OCI-LY1 (cell line): ENCODE measurements at regions not wholly inside any gene's neighbourhood (a gene's known extent, or its start where the extent isn't known, plus 50 kb on each side); places are given as distances from the start of the nearest gene placed in this dataset.

ENCODE experiments used
- H2AFZ ChIP-seq: fragments of 200-600 bp; sonication (generic), shearing (Covaris generic); 2 replicates; pipeline ENCODE4 v1.6.0; 2014; ENCODE audit warnings: antibody characterized with exemption, mild to moderate bottlenecking, low read length
- H3F3A ChIP-seq: fragments of 200-600 bp; sonication (generic), shearing (Covaris generic); 2 replicates; pipeline ENCODE4 v1.6.0; 2014; ENCODE audit warnings: mild to moderate bottlenecking, antibody characterized with exemption, low read length, moderate library complexity; ENCODE audit not compliant: insufficient read depth
- H3K27ac ChIP-seq: fragments of 200-600 bp; sonication (generic); 2 replicates; pipeline ENCODE4 v1.5.1; 2014; ENCODE audit warnings: low read length, mixed run types, mild to moderate bottlenecking, low read depth; ENCODE audit not compliant: poor library complexity, severe bottlenecking
- H3K27me3 ChIP-seq: fragments of 200-600 bp; sonication (generic); 2 replicates; pipeline ENCODE4 v1.6.0; 2014; ENCODE audit warnings: antibody characterized with exemption, mild to moderate bottlenecking, low read length, moderate library complexity; ENCODE audit not compliant: insufficient read depth
- H3K36me3 ChIP-seq: fragments of 200-600 bp; sonication (generic); 2 replicates; pipeline ENCODE4 v1.6.1; 2014; ENCODE audit warnings: mild to moderate bottlenecking, antibody characterized with exemption, low read length, moderate library complexity, mixed read lengths; ENCODE audit not compliant: insufficient read depth
- H3K4me1 ChIP-seq: fragments of 200-600 bp; sonication (generic); 2 replicates; pipeline ENCODE4 v1.5.1; 2014; ENCODE audit warnings: mild to moderate bottlenecking, low read length, moderate library complexity; ENCODE audit not compliant: insufficient read depth, severe bottlenecking
- H3K4me2 ChIP-seq: fragments of 200-600 bp; sonication (generic), shearing (Covaris generic); 2 replicates; pipeline ENCODE4 v1.6.1; 2014; ENCODE audit warnings: low read length
- H3K4me3 ChIP-seq: fragments of 200-600 bp; sonication (generic); 2 replicates; pipeline ENCODE4 v1.5.1; 2014; ENCODE audit warnings: low read length, low read depth, mild to moderate bottlenecking, mixed read lengths; ENCODE audit not compliant: poor library complexity, severe bottlenecking
- H3K79me2 ChIP-seq: fragments of 200-600 bp; shearing (Covaris generic); 2 replicates; pipeline ENCODE4 v1.6.1; 2016; ENCODE audit warnings: mixed run types, low read length, mixed read lengths; ENCODE audit not compliant: insufficient read depth
- H3K9ac ChIP-seq: fragments of 200-600 bp; sonication (generic), shearing (Covaris generic); 2 replicates; pipeline ENCODE4 v1.6.1; 2014; ENCODE audit warnings: mild to moderate bottlenecking, low read length, mixed read lengths
- H3K9me2 ChIP-seq: fragments of 200-600 bp; sonication (generic), shearing (Covaris generic); 2 replicates; pipeline ENCODE4 v1.6.1; 2014; ENCODE audit warnings: low read depth, mild to moderate bottlenecking, low read length, mixed read lengths
- H3K9me3 ChIP-seq: fragments of 200-600 bp; shearing (Covaris generic); 2 replicates; pipeline ENCODE4 v1.6.1; 2014; ENCODE audit warnings: low read length, mixed read lengths
- H4K20me1 ChIP-seq: fragments of 200-600 bp; sonication (generic), shearing (Covaris generic); 2 replicates; pipeline ENCODE4 v1.6.0; 2016; ENCODE audit warnings: mild to moderate bottlenecking, low read length; ENCODE audit not compliant: insufficient read depth
- EZH2 ChIP-seq: fragments of 200-600 bp; sonication (generic), shearing (Covaris generic); IDR thresholded peaks from 2 replicates; pipeline ENCODE4 v1.8.0; 2017; ENCODE audit warnings: borderline replicate concordance, mixed run types, mild to moderate bottlenecking, antibody characterized with exemption, low read length, moderate library complexity, mixed read lengths
- TF ChIP-seq, protein P1 (sequence below): fragments of 200-600 bp; sonication (generic), shearing (Covaris generic); IDR thresholded peaks from 2 replicates; pipeline ENCODE4 v1.5.1; 2017; ENCODE audit warnings: mild to moderate bottlenecking, antibody characterized with exemption, low read length, moderate library complexity, mixed read lengths

DNA sequence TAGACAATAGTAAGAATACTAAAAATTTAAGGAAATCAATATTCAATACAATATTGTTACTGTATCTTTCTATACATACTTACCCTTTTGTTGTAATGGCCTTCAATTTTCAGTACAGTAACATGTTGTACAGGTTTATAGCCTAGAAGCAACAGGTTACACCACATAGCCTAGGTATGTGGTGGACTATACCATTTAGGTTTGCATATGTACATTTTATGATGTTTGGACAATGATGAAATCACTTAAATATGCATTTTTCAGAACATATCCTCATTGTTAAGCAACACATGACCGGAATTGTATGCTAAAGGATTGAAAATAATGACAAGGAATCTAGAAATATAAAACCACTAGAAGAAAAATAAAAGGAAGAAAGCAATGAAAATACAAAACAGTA, 611.4 kb downstream of the DACH1 start:
- H3K27ac ChIP-seq, result no peak overlapping the region
- H3K9me3 ChIP-seq, result no peaks in the 10 kb centered on the region
- H3K27me3 ChIP-seq, result no peaks in the 10 kb centered on the region
- no peak overlapping the region for H3K4me3 ChIP-seq
- TF ChIP-seq EZH2, result no peak
- TF ChIP-seq, protein P1, sequence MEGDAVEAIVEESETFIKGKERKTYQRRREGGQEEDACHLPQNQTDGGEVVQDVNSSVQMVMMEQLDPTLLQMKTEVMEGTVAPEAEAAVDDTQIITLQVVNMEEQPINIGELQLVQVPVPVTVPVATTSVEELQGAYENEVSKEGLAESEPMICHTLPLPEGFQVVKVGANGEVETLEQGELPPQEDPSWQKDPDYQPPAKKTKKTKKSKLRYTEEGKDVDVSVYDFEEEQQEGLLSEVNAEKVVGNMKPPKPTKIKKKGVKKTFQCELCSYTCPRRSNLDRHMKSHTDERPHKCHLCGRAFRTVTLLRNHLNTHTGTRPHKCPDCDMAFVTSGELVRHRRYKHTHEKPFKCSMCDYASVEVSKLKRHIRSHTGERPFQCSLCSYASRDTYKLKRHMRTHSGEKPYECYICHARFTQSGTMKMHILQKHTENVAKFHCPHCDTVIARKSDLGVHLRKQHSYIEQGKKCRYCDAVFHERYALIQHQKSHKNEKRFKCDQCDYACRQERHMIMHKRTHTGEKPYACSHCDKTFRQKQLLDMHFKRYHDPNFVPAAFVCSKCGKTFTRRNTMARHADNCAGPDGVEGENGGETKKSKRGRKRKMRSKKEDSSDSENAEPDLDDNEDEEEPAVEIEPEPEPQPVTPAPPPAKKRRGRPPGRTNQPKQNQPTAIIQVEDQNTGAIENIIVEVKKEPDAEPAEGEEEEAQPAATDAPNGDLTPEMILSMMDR, result no peak
- H3K4me1 ChIP-seq, result no peaks in the 10 kb centered on the region
- H2AFZ ChIP-seq, result no peak overlapping the region
- H4K20me1 ChIP-seq, result no peaks in the 10 kb centered on the region
- no peaks in the 10 kb centered on the region for H3K36me3 ChIP-seq
- no peaks in the 10 kb centered on the region for H3K79me2 ChIP-seq
- no peak overlapping the region for H3K9ac ChIP-seq
- H3K4me2 ChIP-seq, result no peak overlapping the region
- no peaks in the 10 kb centered on the region for H3F3A ChIP-seq
- no peaks in the 10 kb centered on the region for H3K9me2 ChIP-seq

- H3F3A ChIP-seq, result no peaks in the 10 kb centered on the region
- no peak overlapping the region for H3K4me2 ChIP-seq
- H3K9me2 ChIP-seq, result no peaks in the 10 kb centered on the region
- no peak overlapping the region for H2AFZ ChIP-seq
- H3K4me3 ChIP-seq, result no peak overlapping the region
- H3K27ac ChIP-seq, result no peak overlapping the region
- TF ChIP-seq, protein P1, result no peak
- TF ChIP-seq EZH2, result no peak
- H3K79me2 ChIP-seq, result no peaks in the 10 kb centered on the region
- no peaks in the 10 kb centered on the region for H3K4me1 ChIP-seq
- no peaks in the 10 kb centered on the region for H4K20me1 ChIP-seq
- H3K9ac ChIP-seq, result no peak overlapping the region
- H3K36me3 ChIP-seq, result no peaks in the 10 kb centered on the region
- no peaks in the 10 kb centered on the region for H3K9me3 ChIP-seq
- H3K27me3 ChIP-seq, result no peaks in the 10 kb centered on the region
Observed at GRCh38 chr13:71254384-71254783, 612.6 kb downstream of the DACH1 start.

DNA sequence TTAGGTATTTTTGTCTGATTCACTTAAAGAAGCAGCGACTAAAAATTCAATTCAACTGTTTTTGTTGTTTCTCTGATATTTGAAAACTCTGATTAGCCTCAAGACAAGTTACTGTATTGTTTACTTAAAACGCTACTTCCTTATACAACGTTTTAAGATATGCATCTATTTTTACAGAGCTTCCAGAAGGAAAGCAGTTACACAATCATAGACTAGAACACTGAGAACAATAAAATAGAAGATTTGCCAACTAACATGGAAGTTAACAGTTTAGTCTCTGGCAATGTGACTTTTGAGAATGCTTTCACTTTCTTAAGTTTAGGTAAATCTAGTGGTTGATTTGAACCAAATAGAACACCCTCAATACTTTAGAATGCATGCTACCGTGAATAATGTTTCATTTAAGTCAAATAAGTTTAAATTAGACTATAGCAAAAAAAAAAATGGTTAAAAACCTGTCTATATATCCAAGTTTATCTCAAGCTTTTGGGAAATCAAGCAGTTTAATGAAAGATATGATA, 614.8 kb downstream of the DACH1 start:
- TF ChIP-seq EZH2, result no peak
- TF ChIP-seq, protein P1, result no peak

More for the DNA sequence above, 614.8 kb downstream of the DACH1 start:
- Histone ChIP-seq H3K9ac (no peak overlapping the region), H3K27ac (no peak overlapping the region), H2AFZ (no peak overlapping the region), H3K9me2 (no peaks in the 10 kb centered on the region), H4K20me1 (no peaks in the 10 kb centered on the region), H3K9me3 (no peaks in the 10 kb centered on the region), H3K27me3 (no peaks in the 10 kb centered on the region), H3K4me1 (no peaks in the 10 kb centered on the region), H3K4me3 (no peak overlapping the region), H3K36me3 (no peaks in the 10 kb centered on the region), H3F3A (no peaks in the 10 kb centered on the region), H3K4me2 (no peak overlapping the region), H3K79me2 (no peaks in the 10 kb centered on the region)
